GM12874 (cell line): ENCODE measurements at regions not wholly inside any gene's neighbourhood (a gene's known extent, or its start where the extent isn't known, plus 50 kb on each side); places are given as distances from the start of the nearest gene placed in this dataset.

Experiments used
- CTCF ChIP-seq: IDR thresholded peaks from 2 replicates; pipeline ENCODE4 v1.5.1; 2011; ENCODE audit warnings: low read depth, mild to moderate bottlenecking, control low read depth, low read length, moderate library complexity; ENCODE audit not compliant: insufficient read depth

- no peak for TF ChIP-seq CTCF
Observed at GRCh38 chr1:96982118-96982517, 260.5 kb downstream of the PTBP2 start.

- no peak for TF ChIP-seq CTCF
Observed at GRCh38 chr1:96983866-96984265, 262.3 kb downstream of the PTBP2 start.

DNA sequence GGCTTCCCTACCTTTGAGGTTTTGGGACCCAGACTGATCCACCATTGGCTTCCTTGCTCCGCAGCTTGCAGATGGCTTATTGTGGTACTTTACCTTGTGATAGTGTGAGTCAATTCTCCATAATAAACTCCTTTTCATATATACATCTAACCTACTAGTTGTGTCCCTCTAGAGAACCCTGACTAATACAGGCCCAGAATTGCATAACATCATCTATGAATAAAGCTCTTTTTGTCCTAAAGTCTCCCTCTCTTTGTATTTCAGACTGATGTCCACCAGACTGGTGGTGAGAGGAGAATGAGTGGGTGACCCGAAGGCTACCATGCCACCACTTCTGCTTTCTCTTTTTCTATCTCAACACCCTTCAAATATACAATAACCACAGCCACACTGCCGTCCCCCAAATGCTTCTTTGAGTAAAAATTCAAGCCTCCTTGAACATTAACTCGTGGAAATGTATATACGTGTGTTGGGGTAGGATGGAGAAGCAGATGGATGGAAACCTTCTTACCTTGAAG, 265.7 kb downstream of the PTBP2 start:
- no peak for TF ChIP-seq CTCF

GRCh38 chr1:96989302-96989701, 267.7 kb downstream of the PTBP2 start:
- no peak for TF ChIP-seq CTCF

DNA sequence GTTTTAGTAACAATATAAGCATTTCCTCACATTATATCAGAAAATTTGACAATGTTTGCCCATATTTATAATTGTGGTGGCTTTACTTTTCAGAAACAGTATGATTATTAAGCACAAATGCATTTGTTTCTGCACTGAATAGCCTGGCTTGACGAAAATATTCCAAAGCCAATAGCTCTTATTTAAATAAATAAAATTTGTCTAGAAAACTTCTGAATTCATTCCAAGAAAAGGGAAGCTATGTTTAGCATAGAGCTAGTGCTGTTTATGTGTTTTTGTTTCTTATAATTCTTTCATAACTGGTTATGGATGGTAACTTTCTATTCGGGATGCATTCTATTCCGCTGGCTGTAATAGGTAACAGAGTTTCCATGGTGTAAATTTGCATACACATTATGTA, 268.6 kb downstream of the PTBP2 start:
- no peak for TF ChIP-seq CTCF

DNA sequence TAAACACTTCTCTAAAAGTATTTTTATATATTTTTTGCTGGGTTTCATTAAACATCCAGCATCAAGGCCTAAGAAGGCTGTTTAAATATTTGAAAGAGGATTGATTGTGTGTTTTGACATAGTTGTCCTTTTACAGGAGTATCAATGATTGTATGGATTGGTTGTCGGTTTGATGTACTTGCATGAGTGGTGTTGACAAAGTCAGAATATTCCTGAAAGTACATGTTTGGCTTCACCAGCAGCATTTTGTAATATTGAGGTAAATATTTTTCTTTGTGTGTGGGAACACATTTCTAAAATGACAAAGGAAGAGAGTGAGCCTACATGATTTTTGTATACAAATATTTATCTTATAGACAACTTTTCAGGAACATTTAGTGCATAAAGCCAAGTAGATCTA, 269.7 kb downstream of the PTBP2 start:
- no peak for TF ChIP-seq CTCF

GRCh38 chr1:96992871-96993270, 271.3 kb downstream of the PTBP2 start:
- TF ChIP-seq CTCF: no peak

DNA sequence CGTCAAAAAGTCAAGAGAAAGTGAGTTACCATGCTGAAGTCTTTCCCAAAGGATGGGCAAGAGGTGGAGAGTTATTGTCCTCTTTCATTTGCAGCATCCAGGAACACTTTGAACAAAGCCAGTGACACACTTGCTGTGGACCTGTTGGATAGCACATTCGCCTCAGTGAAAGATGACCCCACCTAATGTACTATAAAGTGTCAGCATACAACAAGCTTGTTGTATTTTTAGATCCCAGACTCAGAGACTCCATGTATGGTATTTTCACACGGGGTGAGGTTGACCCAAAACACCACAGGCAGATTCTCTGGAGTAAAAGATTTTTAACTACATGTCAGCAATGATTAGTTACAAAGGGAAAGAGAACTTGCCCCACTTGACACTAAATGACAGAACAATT, 273.8 kb downstream of the PTBP2 start:
- no peak for TF ChIP-seq CTCF
